SK-N-SH treated with all-trans-retinoic acid at 6 μM for 48 hours (cell line): ENCODE measurements at regions not wholly inside any gene's neighbourhood (a gene's known extent, or its start where the extent isn't known, plus 50 kb on each side); places are given as distances from the start of the nearest gene placed in this dataset.

Source experiments
- ARNTL ChIP-seq: fragments of 450-650 bp; formaldehyde crosslinking; IDR thresholded peaks from 2 replicates; pipeline ENCODE4 v1.5.0; 2020; ENCODE audit warnings: low read depth, mild to moderate bottlenecking, moderate library complexity, borderline replicate concordance
- CREB5 ChIP-seq: fragments of 250-450 bp; sonication (Bioruptor Pico); IDR thresholded peaks from 2 replicates; pipeline ENCODE4 v1.5.1; 2020; ENCODE audit warnings: low read depth, mild to moderate bottlenecking, moderate library complexity
- CSDC2 ChIP-seq: fragments of 250-450 bp; sonication (Bioruptor Pico); IDR thresholded peaks from 2 replicates; pipeline ENCODE4 v1.5.0; 2020; ENCODE audit warnings: mild to moderate bottlenecking, moderate library complexity
- GLIS3 ChIP-seq: fragments of 250-450 bp; sonication (Bioruptor Pico); IDR thresholded peaks from 2 replicates; pipeline ENCODE4 v1.5.0; 2020; ENCODE audit warnings: mild to moderate bottlenecking, moderate library complexity
- PPARA ChIP-seq: fragments of 250-450 bp; sonication (Bioruptor Pico); IDR thresholded peaks from 2 replicates; pipeline ENCODE4 v1.5.0; 2020; ENCODE audit warnings: mild to moderate bottlenecking, borderline replicate concordance
- RARB ChIP-seq: fragments of 250-450 bp; sonication (Bioruptor Pico); IDR thresholded peaks from 2 replicates; pipeline ENCODE4 v1.8.0; 2021; ENCODE audit warnings: mild to moderate bottlenecking, moderate library complexity
- ZFP3 ChIP-seq: fragments of 250-450 bp; sonication (Bioruptor Pico); IDR thresholded peaks from 2 replicates; pipeline ENCODE4 v1.5.0; 2020; ENCODE audit warnings: mild to moderate bottlenecking, moderate library complexity
- ZFP30 ChIP-seq: fragments of 450-650 bp; formaldehyde crosslinking; IDR thresholded peaks from 2 replicates; pipeline ENCODE4 v1.5.0; 2022; ENCODE audit warnings: mild to moderate bottlenecking, moderate library complexity
- ZNF70 ChIP-seq: fragments of 450-650 bp; formaldehyde crosslinking; IDR thresholded peaks from 2 replicates; pipeline ENCODE4 v1.5.0; 2020; ENCODE audit warnings: mild to moderate bottlenecking, moderate library complexity
- ZNF8 ChIP-seq: fragments of 450-650 bp; formaldehyde crosslinking; IDR thresholded peaks from 2 replicates; pipeline ENCODE4 v1.5.0; 2020; ENCODE audit warnings: mild to moderate bottlenecking, moderate library complexity
- TF ChIP-seq, protein P1 (sequence below): fragments of 250-450 bp; sonication (Bioruptor Pico); IDR thresholded peaks from 2 replicates; pipeline ENCODE4 v1.8.0; 2020; ENCODE audit warnings: mild to moderate bottlenecking, moderate library complexity, borderline replicate concordance
- TF ChIP-seq, protein P2 (sequence below): fragments of 250-450 bp; sonication (Bioruptor Pico); IDR thresholded peaks from 2 replicates; pipeline ENCODE4 v1.5.1; 2021; ENCODE audit warnings: mild to moderate bottlenecking, moderate library complexity

DNA sequence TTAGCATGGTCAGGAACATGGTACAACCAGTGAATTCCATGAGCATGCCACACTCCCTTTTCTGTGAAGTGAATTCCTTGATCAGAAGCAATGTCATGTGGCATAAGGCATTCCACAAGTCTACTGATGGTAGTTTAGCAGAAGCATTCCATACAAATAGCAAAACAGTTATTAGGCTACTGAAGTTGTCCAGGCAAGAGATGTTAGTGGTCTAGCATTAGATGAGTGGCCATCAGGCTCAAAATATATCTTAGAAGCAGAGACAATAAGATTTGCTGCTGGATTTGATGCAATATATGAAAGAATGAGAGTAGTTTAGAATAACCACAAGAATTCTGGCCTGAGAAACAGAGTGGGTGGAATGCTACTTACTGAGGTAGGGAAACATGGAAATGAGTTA, 355.3 kb upstream of the NRXN1 start:
- TF ChIP-seq, protein P1, sequence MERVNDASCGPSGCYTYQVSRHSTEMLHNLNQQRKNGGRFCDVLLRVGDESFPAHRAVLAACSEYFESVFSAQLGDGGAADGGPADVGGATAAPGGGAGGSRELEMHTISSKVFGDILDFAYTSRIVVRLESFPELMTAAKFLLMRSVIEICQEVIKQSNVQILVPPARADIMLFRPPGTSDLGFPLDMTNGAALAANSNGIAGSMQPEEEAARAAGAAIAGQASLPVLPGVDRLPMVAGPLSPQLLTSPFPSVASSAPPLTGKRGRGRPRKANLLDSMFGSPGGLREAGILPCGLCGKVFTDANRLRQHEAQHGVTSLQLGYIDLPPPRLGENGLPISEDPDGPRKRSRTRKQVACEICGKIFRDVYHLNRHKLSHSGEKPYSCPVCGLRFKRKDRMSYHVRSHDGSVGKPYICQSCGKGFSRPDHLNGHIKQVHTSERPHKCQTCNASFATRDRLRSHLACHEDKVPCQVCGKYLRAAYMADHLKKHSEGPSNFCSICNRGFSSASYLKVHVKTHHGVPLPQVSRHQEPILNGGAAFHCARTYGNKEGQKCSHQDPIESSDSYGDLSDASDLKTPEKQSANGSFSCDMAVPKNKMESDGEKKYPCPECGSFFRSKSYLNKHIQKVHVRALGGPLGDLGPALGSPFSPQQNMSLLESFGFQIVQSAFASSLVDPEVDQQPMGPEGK = no peak
- TF ChIP-seq CSDC2 (CRISPR knock-in tag) (no peak), ZFP30 (CRISPR knock-in tag) (no peak), PPARA (CRISPR knock-in tag) (no peak), CREB5 (CRISPR knock-in tag) (no peak), ZNF8 (CRISPR knock-in tag) (no peak), ZNF70 (CRISPR knock-in tag) (no peak), ZFP3 (CRISPR knock-in tag) (no peak), ARNTL (CRISPR knock-in tag) (no peak), RARB (CRISPR knock-in tag) (no peak), GLIS3 (CRISPR knock-in tag) (no peak)
- TF ChIP-seq, protein P2, sequence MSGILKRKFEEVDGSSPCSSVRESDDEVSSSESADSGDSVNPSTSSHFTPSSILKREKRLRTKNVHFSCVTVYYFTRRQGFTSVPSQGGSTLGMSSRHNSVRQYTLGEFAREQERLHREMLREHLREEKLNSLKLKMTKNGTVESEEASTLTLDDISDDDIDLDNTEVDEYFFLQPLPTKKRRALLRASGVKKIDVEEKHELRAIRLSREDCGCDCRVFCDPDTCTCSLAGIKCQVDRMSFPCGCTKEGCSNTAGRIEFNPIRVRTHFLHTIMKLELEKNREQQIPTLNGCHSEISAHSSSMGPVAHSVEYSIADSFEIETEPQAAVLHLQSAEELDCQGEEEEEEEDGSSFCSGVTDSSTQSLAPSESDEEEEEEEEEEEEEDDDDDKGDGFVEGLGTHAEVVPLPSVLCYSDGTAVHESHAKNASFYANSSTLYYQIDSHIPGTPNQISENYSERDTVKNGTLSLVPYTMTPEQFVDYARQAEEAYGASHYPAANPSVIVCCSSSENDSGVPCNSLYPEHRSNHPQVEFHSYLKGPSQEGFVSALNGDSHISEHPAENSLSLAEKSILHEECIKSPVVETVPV (CRISPR knock-in tag) = no peak
